Glutamatergic neuron (in vitro differentiated cells): ENCODE measurements at regions not wholly inside any gene's neighbourhood (a gene's known extent, or its start where the extent isn't known, plus 50 kb on each side); places are given as distances from the start of the nearest gene placed in this dataset.

Experiments used
- DNase-seq: peaks from one replicate; pipeline ENCODE4 v3.0.0; 2022
- H3K27ac Mint-ChIP-seq: one replicate; pipeline ENCODE4 v1.8.0; 2020; ENCODE audit warnings: mild to moderate bottlenecking, mixed read lengths, inconsistent platforms; ENCODE audit not compliant: unreplicated experiment
- H3K27me3 Mint-ChIP-seq: one replicate; pipeline ENCODE4 v1.8.0; 2020; ENCODE audit warnings: mild to moderate bottlenecking, moderate library complexity, mixed read lengths, inconsistent platforms; ENCODE audit not compliant: unreplicated experiment
- H3K36me3 Mint-ChIP-seq: one replicate; pipeline ENCODE4 v1.8.0; 2020; ENCODE audit warnings: mild to moderate bottlenecking, mixed read lengths, inconsistent platforms; ENCODE audit not compliant: unreplicated experiment
- H3K4me1 Mint-ChIP-seq: one replicate; pipeline ENCODE4 v1.8.0; 2020; ENCODE audit warnings: mild to moderate bottlenecking, low read depth, mixed read lengths, inconsistent platforms; ENCODE audit not compliant: unreplicated experiment
- H3K4me3 Mint-ChIP-seq: one replicate; pipeline ENCODE4 v1.8.0; 2020; ENCODE audit warnings: mild to moderate bottlenecking, mixed read lengths, inconsistent platforms; ENCODE audit not compliant: unreplicated experiment
- H3K9me3 Mint-ChIP-seq: one replicate; pipeline ENCODE4 v1.8.0; 2020; ENCODE audit warnings: mild to moderate bottlenecking, moderate library complexity, mixed read lengths, inconsistent platforms; ENCODE audit not compliant: unreplicated experiment
- CTCF ChIP-seq: fragments of 200-600 bp; sonication (generic); IDR thresholded peaks from one replicate; pipeline ENCODE4 v1.5.0; 2021; ENCODE audit not compliant: partially characterized antibody, unreplicated experiment

- peaks cover under 1% of the 10 kb centered on the region for H3K4me1 Mint-ChIP-seq
- no peak for TF ChIP-seq CTCF
- peaks cover 4% of the 10 kb centered on the region for H3K9me3 Mint-ChIP-seq
- no peaks in the 10 kb centered on the region for H3K27me3 Mint-ChIP-seq
- no peak overlapping the region for H3K27ac Mint-ChIP-seq
- no peaks in the 10 kb centered on the region for H3K36me3 Mint-ChIP-seq
- H3K4me3 Mint-ChIP-seq = no peak overlapping the region
- DNase-seq = no peak
These were observed 463.6 kb upstream of the THRB start for GRCh38 chr3:24958271-24958670.

DNA sequence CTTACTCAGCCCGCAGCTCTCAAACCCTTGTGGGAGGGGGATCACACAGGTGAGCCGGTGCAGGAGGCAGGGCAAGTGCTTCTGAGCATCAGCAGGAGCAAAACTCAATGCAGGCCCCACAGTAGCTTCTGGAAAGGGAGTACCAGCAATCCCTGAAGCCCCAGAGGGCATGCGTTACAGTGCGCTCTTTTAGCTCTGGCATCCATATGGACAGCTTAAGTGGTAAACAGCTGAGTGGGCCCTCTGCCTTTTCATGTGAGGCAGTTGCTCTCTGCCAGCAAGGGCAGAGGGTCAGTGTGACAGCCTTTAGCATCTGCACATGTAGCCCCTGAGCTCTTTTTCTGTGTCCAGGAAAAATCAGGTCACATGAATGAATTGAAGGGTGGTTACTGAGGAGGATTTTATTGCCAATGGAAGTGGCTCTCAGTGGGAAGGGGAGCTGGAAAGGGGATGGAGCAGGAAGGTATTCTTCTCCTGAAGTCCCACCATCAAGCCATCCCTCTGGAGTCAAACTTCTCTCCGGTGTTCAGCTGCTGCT lies 464.3 kb upstream of the THRB start:
- no peak overlapping the region for H3K27ac Mint-ChIP-seq
- H3K4me3 Mint-ChIP-seq = no peak overlapping the region
- DNase-seq = no peak
- no peaks in the 10 kb centered on the region for H3K36me3 Mint-ChIP-seq
- no peaks in the 10 kb centered on the region for H3K27me3 Mint-ChIP-seq
- H3K4me1 Mint-ChIP-seq = peaks cover 3% of the 10 kb centered on the region
- no peak for TF ChIP-seq CTCF
- peaks cover 4% of the 10 kb centered on the region for H3K9me3 Mint-ChIP-seq

DNA sequence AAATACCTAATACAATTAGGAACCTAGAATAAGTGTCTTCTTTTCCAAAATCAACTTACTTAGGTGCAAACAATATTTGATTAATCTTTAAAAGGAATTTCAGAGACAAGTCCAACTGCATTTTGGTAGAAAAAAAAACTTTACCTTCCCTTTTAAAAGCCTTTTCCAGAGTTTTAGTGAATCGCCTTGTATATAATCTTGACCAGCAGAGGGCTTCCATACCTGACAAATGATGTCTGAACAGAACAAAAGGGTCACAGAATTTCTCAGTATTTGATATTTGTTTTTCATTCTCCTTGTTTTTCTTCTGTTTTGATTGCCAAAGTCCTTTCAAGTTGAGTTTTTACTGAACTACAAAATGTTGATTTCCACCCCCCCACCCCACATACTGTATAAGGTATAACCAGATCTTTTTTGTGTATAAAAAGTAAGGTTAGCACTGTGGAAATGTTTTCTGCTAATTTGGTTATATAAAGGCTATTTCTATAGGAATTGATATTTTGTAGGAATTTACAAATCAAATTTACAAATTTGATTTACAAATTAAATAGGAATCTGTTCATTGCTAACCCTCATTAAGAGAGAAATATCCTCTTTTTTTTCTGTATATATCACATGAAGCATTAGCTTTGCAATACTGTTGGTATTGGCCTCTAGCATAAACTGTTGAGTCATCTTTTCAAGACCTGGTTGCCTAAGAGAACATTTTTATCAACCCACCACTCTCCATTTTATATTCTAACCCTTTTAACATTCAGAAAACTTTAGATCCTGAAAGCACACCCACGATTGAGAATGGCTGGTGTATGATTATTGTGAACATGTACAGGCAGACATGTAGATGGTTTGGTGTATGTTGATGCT lies 464.1 kb upstream of the RARB start:
- no peaks in the 10 kb centered on the region for H3K27me3 Mint-ChIP-seq
- DNase-seq = no peak
- H3K4me3 Mint-ChIP-seq = no peak overlapping the region

GRCh38 chr3:24965706-24966385 lies 462.2 kb upstream of the RARB start:
- Mint-ChIP-seq H3K36me3 (no peaks in the 10 kb centered on the region), H3K4me1 (peaks cover 3% of the 10 kb centered on the region), H3K27me3 (no peaks in the 10 kb centered on the region), H3K27ac (no peak overlapping the region), H3K4me3 (no peak overlapping the region), H3K9me3 (no peaks in the 10 kb centered on the region)
- TF ChIP-seq CTCF = no peak
- no peak for DNase-seq

More for the DNA sequence above, 464.1 kb upstream of the RARB start:
- Mint-ChIP-seq H3K9me3 (peaks cover under 1% of the 10 kb centered on the region), H3K27ac (no peak overlapping the region), H3K36me3 (no peaks in the 10 kb centered on the region), H3K4me1 (peaks cover 3% of the 10 kb centered on the region)
- TF ChIP-seq CTCF = peak; percentile 77
